MM.1S (cell line): ENCODE measurements at regions not wholly inside any gene's neighbourhood (a gene's known extent, or its start where the extent isn't known, plus 50 kb on each side); places are given as distances from the start of the nearest gene placed in this dataset.
A peak's percentile ranks its signal among the peaks of the same experiment; 100 is the strongest.

Experiments used
- DNase-seq: peaks from one replicate; pipeline ENCODE4 v3.0.0-alpha.2; 2015
- H2AFZ ChIP-seq: fragments of 300-600 bp; sonication (generic); 2 replicates; pipeline ENCODE4 v1.6.0; 2016; ENCODE audit warnings: antibody characterized with exemption, low read length
- H3F3A ChIP-seq: fragments of 300-600 bp; sonication (generic); 2 replicates; pipeline ENCODE4 v1.6.1; 2016; ENCODE audit warnings: mild to moderate bottlenecking, antibody characterized with exemption, low read length, moderate library complexity, mixed read lengths; ENCODE audit not compliant: insufficient read depth
- H3K27ac ChIP-seq: fragments of 300-600 bp; sonication (generic); 2 replicates; pipeline ENCODE4 v1.5.1; 2016; ENCODE audit warnings: mild to moderate bottlenecking, low read length
- H3K27me3 ChIP-seq: fragments of 300-600 bp; sonication (generic); replicated peaks from 2 replicates; pipeline ENCODE4 v1.6.0; 2016; ENCODE audit warnings: low read length; ENCODE audit not compliant: insufficient read depth
- H3K36me3 ChIP-seq: fragments of 300-600 bp; sonication (generic); replicated peaks from 2 replicates; pipeline ENCODE4 v1.6.1; 2016; ENCODE audit warnings: mild to moderate bottlenecking, low read length, mixed read lengths; ENCODE audit not compliant: insufficient read depth
- H3K4me1 ChIP-seq: fragments of 300-600 bp; sonication (generic); 2 replicates; pipeline ENCODE4 v1.6.1; 2016; ENCODE audit warnings: low read length, mixed read lengths
- H3K4me2 ChIP-seq: fragments of 300-600 bp; sonication (generic); 2 replicates; pipeline ENCODE4 v1.6.0; 2016; ENCODE audit warnings: low read depth, low read length
- H3K4me3 ChIP-seq: fragments of 300-600 bp; sonication (generic); 2 replicates; pipeline ENCODE4 v1.5.1; 2016; ENCODE audit warnings: low read length, mixed read lengths
- H3K79me2 ChIP-seq: fragments of 300-600 bp; sonication (generic); 2 replicates; pipeline ENCODE4 v1.6.1; 2016; ENCODE audit warnings: mixed run types, low read length, mixed read lengths
- H3K9ac ChIP-seq: fragments of 300-600 bp; sonication (generic); 2 replicates; pipeline ENCODE4 v1.6.1; 2016; ENCODE audit warnings: low read length, mixed read lengths
- H3K9me2 ChIP-seq: fragments of 300-600 bp; sonication (generic); replicated peaks from 2 replicates; pipeline ENCODE4 v1.6.1; 2016; ENCODE audit warnings: mild to moderate bottlenecking, low read length, mixed read lengths; ENCODE audit not compliant: insufficient read depth
- H3K9me3 ChIP-seq: fragments of 300-600 bp; sonication (generic); replicated peaks from 2 replicates; pipeline ENCODE4 v1.6.1; 2016; ENCODE audit warnings: mild to moderate bottlenecking, low read length, mixed read lengths; ENCODE audit not compliant: insufficient read depth
- H4K20me1 ChIP-seq: fragments of 300-600 bp; sonication (generic); 2 replicates; pipeline ENCODE4 v1.6.1; 2016; ENCODE audit warnings: mild to moderate bottlenecking, low read length, moderate library complexity, mixed read lengths; ENCODE audit not compliant: insufficient read depth
- EZH2 ChIP-seq: fragments of 300-600 bp; sonication (generic); optimal IDR thresholded peaks from 2 replicates; pipeline ENCODE3; 2017; ENCODE audit warnings: low read depth, mild to moderate bottlenecking, antibody characterized with exemption, low read length, mixed read lengths
- EZH2phosphoT487 ChIP-seq: fragments of 300-600 bp; sonication (generic); IDR thresholded peaks from 2 replicates; pipeline ENCODE4 v1.6.1; 2018; ENCODE audit warnings: antibody characterized with exemption, low read length
- TF ChIP-seq, protein P1 (sequence below): fragments of 300-600 bp; sonication (generic); IDR thresholded peaks from 2 replicates; pipeline ENCODE4 v1.5.1; 2016; ENCODE audit warnings: antibody characterized with exemption, low read length, mixed read lengths

DNA sequence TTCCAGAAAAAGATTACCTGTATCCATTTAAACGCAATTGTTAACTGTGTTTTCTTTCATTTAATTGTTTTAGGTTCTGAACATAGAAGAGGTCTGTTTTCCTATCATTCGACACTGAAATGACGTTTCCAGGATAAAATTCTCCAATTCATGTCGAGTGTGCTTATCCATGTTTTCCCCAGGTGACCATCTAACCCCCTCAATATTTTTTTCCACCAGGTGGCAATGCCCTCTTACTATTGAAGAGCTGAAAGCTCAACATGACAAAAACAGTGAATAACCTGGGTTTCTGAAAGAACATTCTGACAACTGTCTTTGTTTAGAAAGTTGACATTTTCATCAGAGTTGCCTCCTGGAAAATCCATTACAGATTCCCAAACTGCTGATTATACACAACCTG is 948.7 kb downstream of the KCNJ2 start:
- no peaks in the 10 kb centered on the region for H3K4me1 ChIP-seq
- no peaks in the 10 kb centered on the region for H3K9me3 ChIP-seq
- no peak overlapping the region for H2AFZ ChIP-seq
- H3K27ac ChIP-seq: no peak overlapping the region
- H3K9me2 ChIP-seq: no peaks in the 10 kb centered on the region
- H3K27me3 ChIP-seq: no peaks in the 10 kb centered on the region
- no peaks in the 10 kb centered on the region for H4K20me1 ChIP-seq
- H3K9ac ChIP-seq: no peak overlapping the region
- DNase-seq: peak; percentile 16
- no peaks in the 10 kb centered on the region for H3F3A ChIP-seq
- H3K79me2 ChIP-seq: no peaks in the 10 kb centered on the region
- no peaks in the 10 kb centered on the region for H3K36me3 ChIP-seq
- TF ChIP-seq, protein P1, sequence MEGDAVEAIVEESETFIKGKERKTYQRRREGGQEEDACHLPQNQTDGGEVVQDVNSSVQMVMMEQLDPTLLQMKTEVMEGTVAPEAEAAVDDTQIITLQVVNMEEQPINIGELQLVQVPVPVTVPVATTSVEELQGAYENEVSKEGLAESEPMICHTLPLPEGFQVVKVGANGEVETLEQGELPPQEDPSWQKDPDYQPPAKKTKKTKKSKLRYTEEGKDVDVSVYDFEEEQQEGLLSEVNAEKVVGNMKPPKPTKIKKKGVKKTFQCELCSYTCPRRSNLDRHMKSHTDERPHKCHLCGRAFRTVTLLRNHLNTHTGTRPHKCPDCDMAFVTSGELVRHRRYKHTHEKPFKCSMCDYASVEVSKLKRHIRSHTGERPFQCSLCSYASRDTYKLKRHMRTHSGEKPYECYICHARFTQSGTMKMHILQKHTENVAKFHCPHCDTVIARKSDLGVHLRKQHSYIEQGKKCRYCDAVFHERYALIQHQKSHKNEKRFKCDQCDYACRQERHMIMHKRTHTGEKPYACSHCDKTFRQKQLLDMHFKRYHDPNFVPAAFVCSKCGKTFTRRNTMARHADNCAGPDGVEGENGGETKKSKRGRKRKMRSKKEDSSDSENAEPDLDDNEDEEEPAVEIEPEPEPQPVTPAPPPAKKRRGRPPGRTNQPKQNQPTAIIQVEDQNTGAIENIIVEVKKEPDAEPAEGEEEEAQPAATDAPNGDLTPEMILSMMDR: peak; percentile 41
- no peak for TF ChIP-seq EZH2
- no peak overlapping the region for H3K4me2 ChIP-seq
- no peak overlapping the region for H3K4me3 ChIP-seq

DNA sequence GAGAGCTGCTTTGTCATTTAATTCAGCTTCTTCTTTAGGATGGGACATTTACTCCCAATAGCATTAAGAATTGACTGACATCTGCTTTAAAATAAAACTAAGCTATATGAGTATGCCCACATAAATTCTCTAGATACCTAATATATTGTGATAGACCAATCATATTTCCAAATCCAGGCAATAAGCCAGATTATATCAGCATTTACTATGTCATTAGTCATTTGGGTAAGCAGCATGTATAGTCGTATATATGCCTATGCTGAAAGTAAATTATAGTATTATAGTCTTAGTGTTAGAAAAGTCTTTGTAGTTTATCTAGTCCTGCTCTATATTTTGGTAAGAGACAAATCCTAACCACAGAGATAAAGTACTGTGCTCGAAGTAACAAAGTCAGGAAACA is 958.1 kb downstream of the KCNJ2 start:
- no peak overlapping the region for H3K4me3 ChIP-seq
- no peaks in the 10 kb centered on the region for H3K9me3 ChIP-seq
- no peak overlapping the region for H3K9ac ChIP-seq
- H3K36me3 ChIP-seq: no peaks in the 10 kb centered on the region
- H3K27ac ChIP-seq: no peak overlapping the region
- TF ChIP-seq EZH2phosphoT487: no peak
- TF ChIP-seq, protein P1: no peak
- TF ChIP-seq EZH2: no peak
- no peaks in the 10 kb centered on the region for H3K27me3 ChIP-seq
- H2AFZ ChIP-seq: no peak overlapping the region
- H3K79me2 ChIP-seq: no peaks in the 10 kb centered on the region
- DNase-seq: no peak
- H3K4me1 ChIP-seq: no peaks in the 10 kb centered on the region
- no peaks in the 10 kb centered on the region for H4K20me1 ChIP-seq
- no peaks in the 10 kb centered on the region for H3F3A ChIP-seq
- no peaks in the 10 kb centered on the region for H3K9me2 ChIP-seq
- H3K4me2 ChIP-seq: no peak overlapping the region

DNA sequence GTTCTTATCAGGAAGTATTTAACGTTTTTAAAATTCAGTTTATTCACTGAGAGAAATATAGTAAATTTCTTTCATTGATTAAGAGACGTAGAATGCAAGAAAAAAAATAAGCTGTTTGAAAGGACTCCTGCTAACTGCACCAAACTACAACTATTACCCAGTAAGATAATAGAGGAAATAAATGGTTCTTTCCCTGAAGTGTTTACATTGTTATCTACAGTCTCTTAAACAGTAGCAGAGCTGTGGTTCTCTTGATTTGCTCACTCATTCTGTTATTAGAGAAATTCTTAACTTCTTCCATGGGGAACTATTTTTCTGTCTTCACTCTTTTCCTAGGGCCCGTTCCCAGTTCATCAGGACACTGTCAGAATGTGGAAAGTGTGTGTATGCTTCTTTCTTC is 973.0 kb downstream of the KCNJ2 start:
- no peaks in the 10 kb centered on the region for H3F3A ChIP-seq
- H3K27ac ChIP-seq: no peak overlapping the region
- H3K9me3 ChIP-seq: no peaks in the 10 kb centered on the region
- no peak overlapping the region for H2AFZ ChIP-seq
- no peak overlapping the region for H3K4me3 ChIP-seq
- H3K4me2 ChIP-seq: no peak overlapping the region
- no peak for TF ChIP-seq EZH2phosphoT487
- TF ChIP-seq, protein P1: no peak
- no peak for TF ChIP-seq EZH2
- H3K9ac ChIP-seq: no peak overlapping the region
- no peaks in the 10 kb centered on the region for H3K79me2 ChIP-seq
- no peaks in the 10 kb centered on the region for H4K20me1 ChIP-seq
- DNase-seq: no peak
- no peaks in the 10 kb centered on the region for H3K4me1 ChIP-seq
- H3K27me3 ChIP-seq: no peaks in the 10 kb centered on the region
- no peaks in the 10 kb centered on the region for H3K9me2 ChIP-seq
- no peaks in the 10 kb centered on the region for H3K36me3 ChIP-seq

DNA sequence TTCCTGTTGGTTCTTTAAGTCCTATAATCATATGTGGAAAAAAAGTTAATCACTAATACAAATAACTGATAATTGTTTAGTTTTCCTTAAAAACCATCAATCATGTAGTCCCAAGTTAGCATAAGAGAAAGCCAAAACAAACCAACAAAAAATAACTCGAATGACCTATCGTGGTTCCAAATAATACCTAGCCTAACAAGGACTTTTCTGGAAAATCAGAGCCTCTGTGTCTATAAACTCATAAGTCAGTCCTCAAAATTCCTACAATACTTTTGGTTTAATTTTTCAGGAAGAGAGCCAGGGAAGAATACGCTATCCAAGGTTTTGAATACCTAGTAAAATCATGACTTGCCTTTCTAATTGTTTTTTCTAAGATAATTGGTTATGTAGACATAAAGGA is 975.3 kb upstream of the SOX9 start:
- Histone ChIP-seq H3K9ac (no peak overlapping the region), H3K4me1 (no peaks in the 10 kb centered on the region), H3K9me2 (no peaks in the 10 kb centered on the region), H3K9me3 (no peaks in the 10 kb centered on the region), H3K4me3 (no peak overlapping the region), H3F3A (no peaks in the 10 kb centered on the region), H3K27me3 (no peaks in the 10 kb centered on the region), H3K79me2 (no peaks in the 10 kb centered on the region), H4K20me1 (no peaks in the 10 kb centered on the region), H3K4me2 (no peak overlapping the region), H2AFZ (no peak overlapping the region), H3K36me3 (no peaks in the 10 kb centered on the region), H3K27ac (no peak overlapping the region)
- no peak for DNase-seq
- TF ChIP-seq EZH2phosphoT487: no peak
- TF ChIP-seq, protein P1: no peak
- no peak for TF ChIP-seq EZH2
